ENCODE measurements at regions not wholly inside any gene's neighbourhood (a gene's known extent, or its start where the extent isn't known, plus 50 kb on each side); places are given as distances from the start of the nearest gene placed in this dataset.

- no peaks in the 10 kb centered on the region for H3K79me2 ChIP-seq (ENCODE audit: insufficient read depth, low read length)
- no peaks in the 10 kb centered on the region for H3K27me3 ChIP-seq (ENCODE audit: insufficient read depth, low read length, poor library complexity, severe bottlenecking)
- H3F3A ChIP-seq (ENCODE audit: low read depth): no peaks in the 10 kb centered on the region
- no peaks in the 10 kb centered on the region for H3K36me3 ChIP-seq (ENCODE audit: insufficient read depth, low read length)
- H3K9ac ChIP-seq (ENCODE audit: low read depth, low read length, poor library complexity, severe bottlenecking): no peak overlapping the region
- H4K20me1 ChIP-seq (ENCODE audit: insufficient read depth, low read length, poor library complexity, severe bottlenecking): no peaks in the 10 kb centered on the region
- no peak for TF ChIP-seq EZH2phosphoT487 (IDR thresholded peaks at IDR 0.05; ENCODE audit: borderline replicate concordance)
- no peak for TF ChIP-seq CTCF (conservative IDR thresholded peaks at IDR 0.05; ENCODE audit: low read length)
- H3K9me2 ChIP-seq (replicated peaks; ENCODE audit: low read depth, low read length): no peaks in the 10 kb centered on the region
- H3K4me2 ChIP-seq (ENCODE audit: low read depth, low read length, poor library complexity, severe bottlenecking): no peak overlapping the region
- no peaks in the 10 kb centered on the region for H3K9me3 ChIP-seq (ENCODE audit: insufficient read depth, low read depth, low read length)
- no peaks in the 10 kb centered on the region for H3K4me1 ChIP-seq (ENCODE audit: insufficient read depth, low read length, poor library complexity, severe bottlenecking)
- no peak overlapping the region for H3K4me3 ChIP-seq (ENCODE audit: low read length, poor library complexity, severe bottlenecking)
- no peak overlapping the region for H2AFZ ChIP-seq (ENCODE audit: low read length)
Observed at GRCh38 chr13:72540881-72541280, 186.5 kb downstream of the MZT1 start.

- H3K27me3 ChIP-seq (ENCODE audit: insufficient read depth, low read length, poor library complexity, severe bottlenecking): no peaks in the 10 kb centered on the region
- no peaks in the 10 kb centered on the region for H4K20me1 ChIP-seq (ENCODE audit: insufficient read depth, low read length, poor library complexity, severe bottlenecking)
- H3K9me3 ChIP-seq (ENCODE audit: insufficient read depth, low read depth, low read length): no peaks in the 10 kb centered on the region
- no peak overlapping the region for H3K4me3 ChIP-seq (ENCODE audit: low read length, poor library complexity, severe bottlenecking)
- H2AFZ ChIP-seq (ENCODE audit: low read length): no peak overlapping the region
- no peaks in the 10 kb centered on the region for H3K36me3 ChIP-seq (ENCODE audit: insufficient read depth, low read length)
- H3K4me2 ChIP-seq (ENCODE audit: low read depth, low read length, poor library complexity, severe bottlenecking): no peak overlapping the region
- H3K4me1 ChIP-seq (ENCODE audit: insufficient read depth, low read length, poor library complexity, severe bottlenecking): no peaks in the 10 kb centered on the region
- no peaks in the 10 kb centered on the region for H3K79me2 ChIP-seq (ENCODE audit: insufficient read depth, low read length)
- TF ChIP-seq CTCF (conservative IDR thresholded peaks at IDR 0.05; ENCODE audit: low read length) (no peak), EZH2phosphoT487 (IDR thresholded peaks at IDR 0.05; ENCODE audit: borderline replicate concordance) (no peak)
- no peaks in the 10 kb centered on the region for H3K9me2 ChIP-seq (replicated peaks; ENCODE audit: low read depth, low read length)
- H3K9ac ChIP-seq (ENCODE audit: low read depth, low read length, poor library complexity, severe bottlenecking): no peak overlapping the region
- H3F3A ChIP-seq (ENCODE audit: low read depth): no peaks in the 10 kb centered on the region
Observed at GRCh38 chr13:72539925-72540324, 187.5 kb downstream of the MZT1 start.

GRCh38 chr13:72537782-72538181 is 189.6 kb downstream of the MZT1 start:
- Histone ChIP-seq H3K27me3 (ENCODE audit: insufficient read depth, low read length, poor library complexity, severe bottlenecking) (no peaks in the 10 kb centered on the region), H3K9me3 (ENCODE audit: insufficient read depth, low read depth, low read length) (no peaks in the 10 kb centered on the region), H3K79me2 (ENCODE audit: insufficient read depth, low read length) (no peaks in the 10 kb centered on the region), H2AFZ (ENCODE audit: low read length) (no peak overlapping the region), H3F3A (ENCODE audit: low read depth) (no peaks in the 10 kb centered on the region), H3K4me1 (ENCODE audit: insufficient read depth, low read length, poor library complexity, severe bottlenecking) (no peaks in the 10 kb centered on the region), H3K4me2 (ENCODE audit: low read depth, low read length, poor library complexity, severe bottlenecking) (no peak overlapping the region), H3K9ac (ENCODE audit: low read depth, low read length, poor library complexity, severe bottlenecking) (no peak overlapping the region), H4K20me1 (ENCODE audit: insufficient read depth, low read length, poor library complexity, severe bottlenecking) (no peaks in the 10 kb centered on the region), H3K9me2 (replicated peaks; ENCODE audit: low read depth, low read length) (no peaks in the 10 kb centered on the region), H3K36me3 (ENCODE audit: insufficient read depth, low read length) (no peaks in the 10 kb centered on the region), H3K4me3 (ENCODE audit: low read length, poor library complexity, severe bottlenecking) (no peak overlapping the region)
- TF ChIP-seq CTCF (conservative IDR thresholded peaks at IDR 0.05; ENCODE audit: low read length): no peak
- TF ChIP-seq EZH2phosphoT487 (IDR thresholded peaks at IDR 0.05; ENCODE audit: borderline replicate concordance): no peak

Data from Loucy (cell line).